GM18502 (cell line): ENCODE measurements at regions not wholly inside any gene's neighbourhood (a gene's known extent, or its start where the extent isn't known, plus 50 kb on each side); places are given as distances from the start of the nearest gene placed in this dataset.
A peak's percentile ranks its signal among the peaks of the same experiment; 100 is the strongest.
"Not testable (repeated sequence)": the region's sequence is repeated elsewhere in the genome, so short reads cannot be mapped to it uniquely, and the experiment has no call there.

Experiments used
- ATAC-seq: cut with Tn5 transposase; IDR thresholded peaks from one replicate; pipeline ENCODE4 v1.9.1; 2021; ENCODE audit warnings: mild to moderate bottlenecking; ENCODE audit not compliant: unreplicated experiment, poor library complexity

DNA sequence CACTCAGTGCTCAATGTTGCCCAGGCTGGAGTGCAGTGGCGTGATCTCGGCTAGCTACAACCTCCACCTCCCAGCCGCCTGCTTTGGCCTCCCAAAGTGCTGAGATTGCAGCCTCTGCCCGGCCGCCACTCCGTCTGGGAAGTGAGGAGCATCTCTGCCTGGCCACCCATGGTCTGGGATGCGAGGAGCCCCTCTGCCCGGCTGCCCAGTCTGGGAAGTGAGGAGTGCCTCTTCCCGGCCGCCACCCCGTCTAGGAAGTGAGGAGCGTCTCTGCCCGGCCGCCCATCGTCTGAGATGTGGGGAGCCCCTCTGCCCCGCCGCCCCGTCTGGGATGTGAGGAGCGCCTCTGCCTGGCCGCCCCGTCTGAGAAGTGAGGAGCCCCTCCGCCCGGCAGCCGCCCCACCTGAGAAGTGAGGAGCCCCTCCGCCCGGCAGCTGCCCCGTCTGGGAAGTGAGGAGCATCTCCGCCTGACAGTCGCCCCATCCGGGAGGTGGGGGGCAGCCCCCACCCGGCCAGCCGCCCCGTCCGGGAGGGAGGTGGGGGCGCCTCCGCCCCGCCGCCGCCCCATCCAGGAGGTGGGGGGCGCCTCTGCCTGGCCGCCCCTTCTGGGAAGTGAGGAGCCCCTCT lies 394.1 kb downstream of the CPS1 start:
- not testable (repeated sequence) for ATAC-seq

DNA sequence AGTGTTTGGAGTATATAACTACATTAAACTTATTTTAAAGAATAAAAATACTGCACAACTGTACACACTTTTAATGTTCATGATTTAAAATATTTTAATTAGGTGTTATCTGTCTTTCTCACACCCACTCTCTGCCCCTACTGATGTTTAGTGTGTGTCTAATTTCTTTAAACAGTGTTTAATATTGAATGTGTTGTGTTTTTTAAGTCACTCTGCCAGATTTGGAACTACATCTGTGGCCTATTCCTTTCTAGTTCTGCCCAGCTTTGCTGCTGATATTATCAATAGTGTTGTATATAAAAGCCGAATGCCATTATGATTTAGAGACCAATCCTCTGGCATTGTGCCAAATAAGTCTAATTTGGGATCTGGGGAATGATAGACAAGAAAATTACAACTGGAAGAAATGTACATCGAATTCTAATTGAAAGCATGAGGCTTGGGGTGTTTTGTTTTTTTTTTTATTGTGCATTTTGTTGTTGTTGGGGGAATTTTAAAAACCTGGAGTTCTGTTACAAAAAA lies 398.0 kb downstream of the CPS1 start:
- ATAC-seq = no peak

GRCh38 chr2:210955591-210955990 lies 399.2 kb downstream of the CPS1 start:
- ATAC-seq = no peak

GRCh38 chr2:210956101-210956500 lies 399.7 kb downstream of the CPS1 start:
- no peak for ATAC-seq

DNA sequence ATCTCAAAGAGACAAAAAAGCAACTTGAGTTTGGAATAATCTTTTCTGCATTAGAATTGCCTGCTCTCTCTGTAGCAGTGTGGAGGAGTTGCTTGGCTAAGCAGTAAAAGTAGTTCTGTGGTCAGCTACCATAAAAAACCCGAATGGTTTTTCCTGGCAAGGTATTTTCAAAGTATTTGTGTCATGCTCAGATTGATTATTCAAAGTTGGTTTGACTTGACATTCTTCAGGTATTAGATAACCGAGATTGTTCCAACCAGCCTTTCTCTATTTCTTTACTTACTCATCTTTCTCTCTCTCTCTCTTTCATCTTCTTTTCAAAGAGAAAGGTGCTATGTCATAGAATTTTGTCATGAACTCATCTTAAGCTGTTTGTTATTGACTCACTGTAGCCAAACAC lies 404.9 kb downstream of the CPS1 start:
- ATAC-seq = no peak

GRCh38 chr2:210963386-210963785 lies 407.0 kb downstream of the CPS1 start:
- no peak for ATAC-seq

GRCh38 chr2:210964141-210964764 lies 407.9 kb downstream of the CPS1 start:
- no peak for ATAC-seq

DNA sequence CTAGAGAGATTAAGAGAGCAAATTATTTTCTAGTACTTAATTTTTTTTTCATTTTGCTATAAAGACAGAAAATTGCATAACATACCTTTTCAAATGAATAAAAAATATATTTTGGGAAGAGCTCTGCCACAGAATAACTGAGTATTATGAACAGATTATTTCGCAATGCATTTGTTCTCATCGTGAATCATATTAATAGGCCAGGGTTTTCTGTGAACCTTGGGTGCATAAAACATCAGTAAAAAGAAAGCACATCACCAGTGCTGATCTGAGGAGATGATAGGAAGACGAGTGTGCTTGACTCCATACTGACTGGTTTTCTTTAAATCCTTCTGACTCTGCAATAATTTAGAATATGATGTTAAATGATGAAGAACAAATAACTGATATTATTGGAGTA lies 409.1 kb downstream of the CPS1 start:
- ATAC-seq = no peak

DNA sequence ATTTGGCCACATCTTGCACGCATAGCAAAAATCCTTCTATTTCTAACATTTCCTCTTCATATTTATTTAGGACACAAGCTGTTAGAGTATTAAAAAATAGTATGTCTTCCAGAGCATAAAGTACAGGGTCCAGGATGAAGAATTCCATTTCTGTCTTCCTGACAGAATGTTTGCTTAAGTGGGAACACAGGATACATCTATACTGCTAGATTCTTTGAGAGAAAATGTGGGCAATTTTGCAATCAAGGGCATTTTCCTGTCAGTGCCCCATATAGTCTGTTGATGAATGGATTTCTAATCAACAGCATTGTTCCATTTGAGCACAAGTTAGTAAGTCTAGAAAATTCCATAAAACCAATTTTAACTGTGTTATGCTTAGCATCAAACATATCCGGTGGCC lies 409.9 kb downstream of the CPS1 start:
- ATAC-seq = no peak

DNA sequence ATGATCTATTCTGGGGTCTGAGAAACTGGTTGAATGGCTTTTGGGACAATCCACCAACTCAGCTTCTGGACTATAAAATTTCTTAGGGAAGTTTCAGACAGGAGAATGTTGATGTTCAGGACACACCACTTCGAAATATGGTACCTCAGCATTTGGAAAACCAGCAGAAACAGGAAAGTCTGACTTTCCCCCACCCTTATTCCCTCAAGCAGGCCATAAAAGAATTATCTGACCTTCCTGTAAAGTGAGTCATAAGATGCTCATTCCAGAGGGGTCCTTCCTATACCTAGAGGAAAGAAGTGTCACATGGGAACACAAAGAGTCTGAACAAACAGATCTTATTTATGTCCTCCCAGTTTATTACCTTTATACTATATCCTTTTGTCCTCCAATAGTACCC lies 415.0 kb downstream of the CPS1 start:
- ATAC-seq = no peak

DNA sequence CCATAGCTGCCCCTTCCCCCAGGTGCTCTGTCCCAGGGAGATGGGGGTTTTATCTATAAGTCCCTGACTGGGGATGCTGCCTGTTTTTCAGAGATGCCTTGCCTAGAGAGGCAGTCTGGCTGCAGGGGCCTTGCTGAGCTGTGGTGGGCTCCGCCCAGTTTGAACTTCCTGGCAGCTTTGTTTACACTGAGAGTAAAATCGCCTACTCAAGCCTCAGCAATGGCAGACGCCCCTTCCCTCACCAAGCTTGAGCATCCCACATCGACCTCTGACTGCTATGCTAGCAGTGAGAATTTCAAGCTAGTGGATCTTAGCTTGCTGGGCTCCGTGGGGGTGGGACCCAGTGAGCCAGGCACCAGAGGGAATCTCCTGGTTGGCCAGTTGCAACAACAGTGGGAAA lies 430.4 kb downstream of the CPS1 start:
- ATAC-seq = not testable (repeated sequence)

GRCh38 chr2:210991107-210991506 lies 434.7 kb downstream of the CPS1 start:
- ATAC-seq = no peak

GRCh38 chr2:210994104-210994503 lies 437.7 kb downstream of the CPS1 start:
- ATAC-seq = no peak

DNA sequence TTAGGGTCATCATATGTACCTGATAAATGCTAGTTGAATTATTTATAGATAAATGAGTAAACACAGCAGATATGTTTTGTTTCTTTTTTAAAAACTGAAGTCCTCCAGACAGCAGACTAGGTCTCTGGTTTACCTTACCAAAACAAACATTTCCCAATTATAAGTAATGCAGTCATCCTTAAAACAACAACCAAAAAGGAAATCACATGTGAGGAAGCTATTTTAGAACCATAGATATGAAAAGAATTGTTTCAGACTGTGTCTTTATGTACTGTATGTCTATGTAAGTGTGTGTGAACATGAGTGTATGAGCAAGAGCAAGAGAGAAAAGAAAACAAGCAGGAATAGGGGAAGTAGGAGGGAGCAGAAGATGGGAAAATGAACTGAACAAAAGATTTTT lies 441.0 kb downstream of the CPS1 start:
- ATAC-seq = no peak

- ATAC-seq = no peak
Observed at GRCh38 chr2:210998334-210998733, 441.9 kb downstream of the CPS1 start.

- ATAC-seq = no peak
Observed at GRCh38 chr2:211014376-211014775, 458.0 kb downstream of the CPS1 start.

DNA sequence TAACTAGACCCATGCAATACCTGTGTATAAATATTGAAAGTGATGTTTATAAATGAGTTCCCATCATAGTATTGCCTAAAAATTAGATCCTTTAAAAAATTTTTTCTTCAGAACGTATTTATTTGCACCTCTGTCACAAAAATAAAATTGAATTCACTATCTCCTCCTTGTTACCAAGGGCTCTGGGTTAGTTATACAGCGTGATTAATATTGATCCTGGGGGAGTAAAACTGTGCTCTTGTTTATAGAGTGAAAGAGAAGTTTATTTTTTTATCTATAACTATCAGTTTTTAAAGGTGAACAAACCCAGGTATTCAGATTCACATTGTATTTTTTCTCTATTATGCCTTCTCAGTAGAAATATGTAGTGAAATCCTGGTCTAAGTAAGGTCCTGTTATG lies 458.5 kb downstream of the CPS1 start:
- no peak for ATAC-seq

- not testable (repeated sequence) for ATAC-seq
Observed at GRCh38 chr2:211025089-211025488, 468.7 kb downstream of the CPS1 start.

DNA sequence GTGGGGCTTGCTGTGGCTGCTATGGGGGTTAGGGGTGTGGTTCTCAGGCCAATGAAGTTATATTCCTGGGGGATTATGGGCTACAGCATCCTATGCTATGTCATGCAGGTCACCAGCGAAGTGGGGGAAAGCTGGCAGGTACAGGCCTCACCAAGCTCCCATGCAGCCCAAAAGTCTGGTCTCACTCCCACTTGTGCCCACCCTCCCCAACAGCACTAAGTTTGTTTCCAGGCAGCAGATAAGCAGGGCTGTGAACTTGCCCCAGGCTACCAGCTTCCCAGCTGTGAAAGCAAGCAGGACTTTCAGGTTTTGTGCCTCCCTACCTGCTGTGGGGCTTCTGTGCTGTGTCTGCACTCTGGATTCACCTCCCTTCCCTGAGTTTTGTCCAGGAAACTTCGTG lies 469.7 kb downstream of the CPS1 start:
- ATAC-seq = no peak

- no peak for ATAC-seq
Observed at GRCh38 chr2:211027976-211028375, 471.6 kb downstream of the CPS1 start.

DNA sequence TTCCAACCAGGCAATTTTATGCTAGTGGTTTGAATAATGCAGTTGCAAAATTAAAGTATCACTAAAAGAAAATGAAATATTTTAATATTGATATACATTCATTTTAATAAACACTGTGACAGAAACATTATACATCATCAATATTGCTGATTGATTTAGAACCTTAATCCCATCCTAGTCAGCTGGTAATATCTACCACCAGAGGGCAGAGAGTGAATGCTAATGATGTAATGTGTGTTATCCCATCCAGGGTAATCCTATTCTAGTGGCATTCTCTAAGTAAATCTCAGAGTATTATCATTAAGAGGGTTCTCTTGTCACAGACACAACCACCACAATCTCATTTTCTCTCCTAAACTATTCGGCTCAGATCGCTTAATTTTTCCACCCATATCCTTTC lies 477.4 kb downstream of the CPS1 start:
- ATAC-seq = no peak

GRCh38 chr2:211035548-211036185 lies 479.3 kb downstream of the CPS1 start:
- peak; percentile 68 for ATAC-seq
